WI38 (cell line): ENCODE measurements at regions not wholly inside any gene's neighbourhood (a gene's known extent, or its start where the extent isn't known, plus 50 kb on each side); places are given as distances from the start of the nearest gene placed in this dataset.

Source experiments
- H3K4me3 ChIP-seq: 2 replicates; pipeline ENCODE4 v1.5.1; 2011; ENCODE audit warnings: low read depth, mild to moderate bottlenecking, control low read depth, low read length
- CTCF ChIP-seq: IDR thresholded peaks from 2 replicates; pipeline ENCODE4 v1.5.1; 2012; ENCODE audit warnings: low read depth, mild to moderate bottlenecking, control low read depth, low read length

GRCh38 chr2:122980671-122981070 lies 1044.4 kb upstream of the CNTNAP5 start:
- no peak overlapping the region for H3K4me3 ChIP-seq
- no peak for TF ChIP-seq CTCF

- no peak for TF ChIP-seq CTCF
- H3K4me3 ChIP-seq, result no peak overlapping the region
Measured at GRCh38 chr2:122982936-122983335, 1042.2 kb upstream of the CNTNAP5 start.

GRCh38 chr2:122988395-122989221 lies 1036.5 kb upstream of the CNTNAP5 start:
- no peak overlapping the region for H3K4me3 ChIP-seq
- no peak for TF ChIP-seq CTCF

GRCh38 chr2:122993592-122993991 lies 1031.5 kb upstream of the CNTNAP5 start:
- no peak overlapping the region for H3K4me3 ChIP-seq
- no peak for TF ChIP-seq CTCF

GRCh38 chr2:122999258-122999657 lies 1025.8 kb upstream of the CNTNAP5 start:
- H3K4me3 ChIP-seq, result no peak overlapping the region
- no peak for TF ChIP-seq CTCF

- H3K4me3 ChIP-seq, result no peak overlapping the region
- no peak for TF ChIP-seq CTCF
Measured at GRCh38 chr2:122999821-123000220, 1025.3 kb upstream of the CNTNAP5 start.

- no peak for TF ChIP-seq CTCF
- no peak overlapping the region for H3K4me3 ChIP-seq
Measured at GRCh38 chr2:123002660-123003248, 1022.3 kb upstream of the CNTNAP5 start.
